ENCODE measurements at regions not wholly inside any gene's neighbourhood (a gene's known extent, or its start where the extent isn't known, plus 50 kb on each side); places are given as distances from the start of the nearest gene placed in this dataset.

GRCh38 chr6:104630955-104631354 lies 228.8 kb downstream of the HACE1 start:
- DNase-seq: no peak
- Histone ChIP-seq H3K4me1 (no peaks in the 10 kb centered on the region), H3K27ac (no peak overlapping the region), H3K4me3 (no peak overlapping the region), H3K36me3 (ENCODE audit: low read depth, missing control alignments) (no peaks in the 10 kb centered on the region), H3K27me3 (no peaks in the 10 kb centered on the region), H3K9me3 (no peaks in the 10 kb centered on the region)
- TF ChIP-seq POLR2A (IDR thresholded peaks at IDR 0.05): no peak
- intact Hi-C loops (cut with DNase I; ENCODE audit: low total_unique reads): no loop called here

- no peak for DNase-seq
- Histone ChIP-seq H3K27me3 (no peaks in the 10 kb centered on the region), H3K9me3 (no peaks in the 10 kb centered on the region), H3K36me3 (ENCODE audit: low read depth, missing control alignments) (no peaks in the 10 kb centered on the region), H3K27ac (no peak overlapping the region), H3K4me1 (no peaks in the 10 kb centered on the region), H3K4me3 (no peak overlapping the region)
- 59 to 63% methylated on average over 3 of the region's 3 CpGs for WGBS, 2 donors
- intact Hi-C loops (cut with DNase I; ENCODE audit: low total_unique reads): no loop called here
- TF ChIP-seq CTCF (IDR thresholded peaks at IDR 0.05) (no peak), POLR2A (IDR thresholded peaks at IDR 0.05) (no peak)
Observed at GRCh38 chr6:104630522-104630921, 229.2 kb downstream of the HACE1 start.

GRCh38 chr6:104629826-104630225 lies 229.9 kb downstream of the HACE1 start:
- TF ChIP-seq CTCF (IDR thresholded peaks at IDR 0.05) (no peak), POLR2A (IDR thresholded peaks at IDR 0.05) (no peak)
- Histone ChIP-seq H3K9me3 (no peaks in the 10 kb centered on the region), H3K27me3 (no peaks in the 10 kb centered on the region), H3K36me3 (ENCODE audit: low read depth, missing control alignments) (no peaks in the 10 kb centered on the region), H3K27ac (no peak overlapping the region), H3K4me3 (no peak overlapping the region), H3K4me1 (no peaks in the 10 kb centered on the region)
- DNase-seq: no peak
- 82% methylated on average over 4 of the region's 4 CpGs for WGBS, 2 donors
- intact Hi-C loops (cut with DNase I; ENCODE audit: low total_unique reads): no loop called here

- Histone ChIP-seq H3K36me3 (ENCODE audit: low read depth, missing control alignments) (no peaks in the 10 kb centered on the region), H3K4me3 (no peak overlapping the region), H3K27ac (no peak overlapping the region), H3K9me3 (no peaks in the 10 kb centered on the region), H3K27me3 (no peaks in the 10 kb centered on the region), H3K4me1 (no peaks in the 10 kb centered on the region)
- DNase-seq: no peak
- TF ChIP-seq CTCF (IDR thresholded peaks at IDR 0.05) (no peak), POLR2A (IDR thresholded peaks at IDR 0.05) (no peak)
- intact Hi-C loops (cut with DNase I; ENCODE audit: low total_unique reads): no loop called here
- WGBS, 2 donors: 84 to 89% methylated on average over 5 of the region's 5 CpGs
Observed at GRCh38 chr6:104625536-104625935, 234.2 kb downstream of the HACE1 start.

- H3K36me3 ChIP-seq (ENCODE audit: low read depth, missing control alignments): no peaks in the 10 kb centered on the region
- H3K27me3 ChIP-seq: no peaks in the 10 kb centered on the region
- 58 to 63% methylated on average over 9 of the region's 9 CpGs for WGBS, 2 donors
- no peaks in the 10 kb centered on the region for H3K9me3 ChIP-seq
- no peak overlapping the region for H3K4me3 ChIP-seq
- no peaks in the 10 kb centered on the region for H3K4me1 ChIP-seq
- DNase-seq: no peak
- intact Hi-C loops (cut with DNase I; ENCODE audit: low total_unique reads): no loop called here
- TF ChIP-seq POLR2A (IDR thresholded peaks at IDR 0.05) (no peak), CTCF (IDR thresholded peaks at IDR 0.05) (no peak)
- H3K27ac ChIP-seq: no peak overlapping the region
Observed at GRCh38 chr6:104623052-104623690, 236.5 kb downstream of the HACE1 start.

All from testis (tissue), 2 donors.